HL-60 (cell line): ENCODE measurements at regions not wholly inside any gene's neighbourhood (a gene's known extent, or its start where the extent isn't known, plus 50 kb on each side); places are given as distances from the start of the nearest gene placed in this dataset.

Experiments used
- DNase-seq, 2 experiments: peaks; one replicate each; pipeline ENCODE4 v3.0.0-alpha.2; 2010 to 2020; ENCODE audit warnings: low read depth in 1 of 2, low spot score in 1 of 2
- H3K27ac ChIP-seq: fragments of 250-450 bp; sonication (Bioruptor Pico); replicated peaks from 2 replicates; pipeline ENCODE4 v1.5.1; 2020; ENCODE audit warnings: mild to moderate bottlenecking, moderate library complexity
- H3K27me3 ChIP-seq: fragments of 250-450 bp; sonication (Bioruptor Pico); 2 replicates; pipeline ENCODE4 v1.5.1; 2021; ENCODE audit warnings: mild to moderate bottlenecking, moderate library complexity; ENCODE audit not compliant: insufficient read depth, poor library complexity, severe bottlenecking
- H3K4me3 ChIP-seq: replicated peaks from 2 replicates; pipeline ENCODE4 v1.5.1; 2011; ENCODE audit warnings: mild to moderate bottlenecking, control low read depth, low read length; ENCODE audit not compliant: insufficient read depth
- CTCF ChIP-seq: IDR thresholded peaks from one replicate; pipeline ENCODE4 v1.5.1; 2011; ENCODE audit warnings: low read length, control low read depth, inconsistent platforms; ENCODE audit not compliant: insufficient read depth
- GABPA ChIP-seq: IDR thresholded peaks from 2 replicates; pipeline ENCODE4 v1.6.1; 2012; ENCODE audit warnings: low read depth
- POLR2AphosphoS5 ChIP-seq: IDR thresholded peaks from 2 replicates; pipeline ENCODE4 v1.6.1; 2012; ENCODE audit warnings: low read depth
- REST ChIP-seq: IDR thresholded peaks from 2 replicates; pipeline ENCODE4 v1.6.1; 2012; ENCODE audit warnings: low read depth; ENCODE audit not compliant: insufficient replicate concordance
- SPI1 ChIP-seq: IDR thresholded peaks from 2 replicates; pipeline ENCODE4 v1.6.1; 2012; ENCODE audit warnings: low read depth, mild to moderate bottlenecking, borderline replicate concordance

GRCh38 chr3:29167180-29167579, 113.7 kb upstream of the RBMS3 start:
- DNase-seq = no peak
- Histone ChIP-seq H3K27me3 (no peaks in the 10 kb centered on the region), H3K27ac (no peak overlapping the region), H3K4me3 (no peak overlapping the region)
- TF ChIP-seq GABPA = no peak
- TF ChIP-seq SPI1 = no peak
- no peak for TF ChIP-seq REST
- TF ChIP-seq CTCF = no peak
- TF ChIP-seq POLR2AphosphoS5 = no peak

GRCh38 chr3:29168081-29168480, 112.8 kb upstream of the RBMS3 start:
- TF ChIP-seq SPI1 (no peak), POLR2AphosphoS5 (no peak), GABPA (no peak), CTCF (no peak), REST (no peak)
- no peaks in the 10 kb centered on the region for H3K27me3 ChIP-seq
- no peak overlapping the region for H3K27ac ChIP-seq
- DNase-seq = no peak
- H3K4me3 ChIP-seq = no peak overlapping the region

- no peak overlapping the region for H3K4me3 ChIP-seq
- H3K27me3 ChIP-seq = no peaks in the 10 kb centered on the region
- DNase-seq = no peak
- TF ChIP-seq SPI1 (no peak), GABPA (no peak), POLR2AphosphoS5 (no peak), REST (no peak), CTCF (no peak)
- H3K27ac ChIP-seq = no peak overlapping the region
Observed at GRCh38 chr3:29168696-29169095, 112.2 kb upstream of the RBMS3 start.
